NT2/D1 (cell line): ENCODE measurements at regions not wholly inside any gene's neighbourhood (a gene's known extent, or its start where the extent isn't known, plus 50 kb on each side); places are given as distances from the start of the nearest gene placed in this dataset.
"Not testable (repeated sequence)": the region's sequence is repeated elsewhere in the genome, so short reads cannot be mapped to it uniquely, and the experiment has no call there.

ENCODE experiments used
- DNase-seq: peaks from one replicate; pipeline ENCODE4 v3.0.0-alpha.2; 2011; ENCODE audit warnings: low read depth, low spot score
- H3K27me3 ChIP-seq: 2 replicates; pipeline ENCODE4 v1.6.0; 2011; ENCODE audit warnings: mild to moderate bottlenecking; ENCODE audit not compliant: insufficient read length, insufficient read depth
- H3K36me3 ChIP-seq: 2 replicates; pipeline ENCODE4 v1.6.1; 2011; ENCODE audit warnings: mild to moderate bottlenecking, low read length, mixed read lengths; ENCODE audit not compliant: insufficient read depth, insufficient read length
- H3K4me1 ChIP-seq: 2 replicates; pipeline ENCODE4 v1.5.1; 2011; ENCODE audit not compliant: insufficient read depth, insufficient read length
- H3K4me3 ChIP-seq: 2 replicates; pipeline ENCODE4 v1.5.1; 2011; ENCODE audit warnings: low read depth; ENCODE audit not compliant: insufficient read length
- H3K9ac ChIP-seq: 2 replicates; pipeline ENCODE4 v1.6.0; 2011; ENCODE audit warnings: low read depth; ENCODE audit not compliant: insufficient read length
- H3K9me3 ChIP-seq: 2 replicates; pipeline ENCODE4 v1.5.1; 2011; ENCODE audit warnings: mild to moderate bottlenecking, low read length; ENCODE audit not compliant: insufficient read depth
- SUZ12 ChIP-seq: IDR thresholded peaks from 2 replicates; pipeline ENCODE4 v1.6.1; 2011; ENCODE audit not compliant: insufficient read length, insufficient read depth; ENCODE audit errors: extremely low read depth
- YY1 ChIP-seq: IDR thresholded peaks from 2 replicates; pipeline ENCODE4 v1.6.1; 2011; ENCODE audit not compliant: insufficient read length, insufficient read depth
- ZNF274 ChIP-seq: IDR thresholded peaks from 2 replicates; pipeline ENCODE4 v1.6.1; 2011; ENCODE audit warnings: mild to moderate bottlenecking, low read depth, low read length

DNA sequence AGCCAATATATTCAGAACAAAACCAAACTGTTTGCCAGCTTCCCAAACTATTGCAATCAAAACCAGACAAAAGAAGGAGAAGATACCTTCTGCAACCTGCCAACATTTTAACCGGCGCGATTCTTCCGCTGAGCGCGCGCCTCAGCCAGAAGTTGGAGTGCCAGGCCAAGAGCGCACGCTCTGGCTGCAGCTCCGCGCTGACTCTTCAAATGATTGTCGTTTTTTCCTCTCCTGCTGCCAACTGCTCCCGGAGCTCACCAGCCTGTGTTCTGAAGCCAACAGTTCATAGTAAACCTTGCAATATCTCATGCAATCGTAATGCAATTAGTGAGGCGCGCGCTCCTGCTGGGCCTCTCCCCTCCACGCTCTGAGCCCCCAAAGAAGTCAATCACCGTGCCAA, 259.7 kb upstream of the MGMT start:
- no peaks in the 10 kb centered on the region for H3K36me3 ChIP-seq
- H3K27me3 ChIP-seq: no peaks in the 10 kb centered on the region
- no peaks in the 10 kb centered on the region for H3K4me1 ChIP-seq
- no peaks in the 10 kb centered on the region; the same call in 1 of the 2 replicates for H3K9me3 ChIP-seq
- H3K4me3 ChIP-seq: no peak overlapping the region
- no peak overlapping the region for H3K9ac ChIP-seq
- TF ChIP-seq YY1 (no peak), ZNF274 (no peak)
- DNase-seq: no peak

DNA sequence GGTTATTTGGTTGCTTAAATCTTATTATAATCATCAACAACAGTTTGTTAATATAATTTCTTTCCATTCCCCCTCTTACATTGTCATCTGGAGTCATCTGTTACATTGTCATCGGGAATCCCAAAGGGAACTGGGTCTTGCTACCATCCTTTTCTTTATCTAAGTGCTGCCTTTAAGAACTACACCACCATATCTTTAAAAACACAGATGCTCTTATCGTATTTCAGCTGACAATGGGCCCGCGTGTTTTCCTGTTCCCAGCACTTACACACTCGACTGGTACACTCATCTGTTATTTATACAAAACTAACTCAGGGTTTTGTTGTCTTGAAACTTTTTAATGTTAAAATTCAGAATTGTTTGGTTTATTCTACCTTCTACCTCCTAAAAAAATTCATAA, 256.2 kb upstream of the MGMT start:
- no peak for TF ChIP-seq SUZ12
- TF ChIP-seq ZNF274: no peak
- TF ChIP-seq YY1: no peak
- H3K4me3 ChIP-seq: no peak overlapping the region
- no peaks in the 10 kb centered on the region for H3K36me3 ChIP-seq
- no peaks in the 10 kb centered on the region for H3K27me3 ChIP-seq
- DNase-seq: no peak
- no peaks in the 10 kb centered on the region for H3K4me1 ChIP-seq
- H3K9me3 ChIP-seq: no peaks in the 10 kb centered on the region
- no peak overlapping the region for H3K9ac ChIP-seq

DNA sequence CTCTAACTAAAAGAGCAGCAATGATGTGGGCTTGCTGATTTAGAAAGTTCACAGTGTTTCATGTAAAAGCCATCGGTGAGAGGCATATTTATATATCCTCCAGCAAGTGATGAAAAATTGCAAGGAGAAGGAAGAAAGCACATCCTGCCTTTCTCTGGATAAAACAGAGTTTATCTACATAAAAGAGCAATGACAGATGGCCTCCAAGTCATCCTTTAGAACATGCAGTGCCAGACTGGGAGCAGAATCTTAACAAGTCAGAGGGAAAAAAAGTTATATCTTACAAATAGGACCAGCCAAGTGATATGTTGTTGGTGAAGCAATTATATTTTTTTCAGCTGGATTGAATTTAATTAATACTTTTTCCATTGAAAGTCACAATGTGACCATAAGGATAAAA, 253.8 kb upstream of the MGMT start:
- TF ChIP-seq ZNF274 (no peak), SUZ12 (no peak), YY1 (no peak)
- no peak for DNase-seq
- Histone ChIP-seq H3K36me3 (no peaks in the 10 kb centered on the region), H3K4me1 (no peaks in the 10 kb centered on the region), H3K9ac (no peak overlapping the region), H3K27me3 (no peaks in the 10 kb centered on the region), H3K4me3 (no peak overlapping the region), H3K9me3 (no peaks in the 10 kb centered on the region)

DNA sequence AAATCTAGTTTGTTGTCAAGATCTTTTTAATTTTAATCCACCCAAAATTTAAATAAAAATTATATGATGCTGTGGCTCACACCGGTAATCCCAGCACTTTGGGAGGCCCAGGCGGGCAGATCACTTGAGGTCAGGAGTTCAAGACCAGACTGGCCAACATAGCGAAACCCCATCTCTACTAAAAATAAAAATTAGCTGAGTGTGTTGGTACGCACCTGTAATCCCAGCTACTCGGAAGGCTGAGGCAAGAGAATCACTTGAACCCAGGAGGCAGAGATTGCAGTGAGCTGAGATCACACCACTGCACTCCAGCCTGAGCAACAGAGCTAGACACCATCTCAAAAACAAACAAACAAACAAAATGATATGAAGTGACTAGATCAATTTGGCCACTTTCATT, 253.0 kb upstream of the MGMT start:
- DNase-seq, H3K9me3 ChIP-seq: not testable (repeated sequence)

DNA sequence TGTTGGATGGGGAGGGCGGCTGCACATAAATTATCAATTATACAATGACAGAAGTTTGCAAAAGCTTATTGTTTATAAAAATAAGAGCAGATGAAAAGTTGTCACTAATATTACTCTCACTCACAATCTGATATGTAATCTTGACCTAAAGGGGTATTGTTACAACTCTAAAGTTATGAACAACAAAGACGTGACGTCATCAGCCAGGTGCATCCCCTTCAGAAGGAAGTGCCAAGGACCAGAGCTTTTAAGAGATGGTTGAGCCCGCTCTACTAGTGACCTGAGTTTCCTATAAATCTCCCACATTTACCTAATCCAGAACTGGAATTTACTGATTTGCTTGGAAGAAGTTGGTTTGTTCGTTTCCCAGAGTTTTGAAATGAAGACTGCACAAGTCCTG, 247.7 kb upstream of the MGMT start:
- TF ChIP-seq ZNF274 (no peak), SUZ12 (no peak), YY1 (no peak)
- no peak for DNase-seq

More for the DNA sequence above, 253.0 kb upstream of the MGMT start:
- not testable (repeated sequence) for H3K4me1 ChIP-seq, H3K9ac ChIP-seq, H3K27me3 ChIP-seq, H3K36me3 ChIP-seq, H3K4me3 ChIP-seq

DNA sequence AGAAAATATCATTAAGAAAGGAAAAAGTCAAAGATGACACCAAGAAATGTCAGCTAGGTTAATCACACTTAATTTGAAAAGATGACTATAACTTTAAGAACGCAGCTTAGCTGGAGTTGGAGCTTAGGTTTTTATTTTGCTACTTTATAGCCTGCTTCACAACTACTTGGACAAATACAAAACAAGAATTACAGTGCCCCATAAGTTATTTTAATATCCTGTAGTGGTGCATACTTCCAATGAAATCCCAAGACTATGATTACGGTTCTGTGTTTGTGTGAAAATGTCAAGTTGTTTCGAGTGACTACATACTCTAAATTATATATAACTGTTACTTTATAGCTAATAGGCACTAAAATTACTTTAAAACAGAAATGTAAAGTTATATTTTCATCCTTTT, 244.6 kb upstream of the MGMT start:
- no peaks in the 10 kb centered on the region for H3K9me3 ChIP-seq

More for the DNA sequence above, 247.7 kb upstream of the MGMT start:
- Histone ChIP-seq H3K36me3 (no peaks in the 10 kb centered on the region), H3K27me3 (no peaks in the 10 kb centered on the region), H3K9ac (no peak overlapping the region), H3K4me3 (no peak overlapping the region), H3K9me3 (no peaks in the 10 kb centered on the region), H3K4me1 (no peaks in the 10 kb centered on the region)

DNA sequence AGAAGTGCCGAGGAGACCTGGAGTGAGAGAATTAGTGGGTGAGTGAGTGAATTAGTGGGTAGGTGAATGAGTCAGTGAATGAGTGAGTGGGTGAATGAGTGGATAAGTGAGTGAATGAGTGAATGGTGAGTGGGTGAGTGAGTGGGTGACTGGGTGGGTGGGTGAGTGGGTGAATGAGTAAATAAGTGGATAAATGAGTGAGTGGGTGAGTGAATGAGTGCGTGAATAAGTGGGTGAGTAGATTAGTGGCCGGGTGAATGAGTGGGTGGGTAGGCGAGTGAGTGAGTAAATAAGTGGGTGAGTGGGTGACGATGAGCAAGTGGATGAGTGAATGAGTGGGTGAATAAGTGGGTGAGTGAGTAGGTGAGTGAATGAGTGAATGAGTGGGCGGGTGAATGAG, 243.7 kb upstream of the MGMT start:
- no peaks in the 10 kb centered on the region for H3K4me1 ChIP-seq
- no peaks in the 10 kb centered on the region for H3K27me3 ChIP-seq
- TF ChIP-seq YY1: no peak
- H3K9me3 ChIP-seq: no peaks in the 10 kb centered on the region
- H3K9ac ChIP-seq: no peak overlapping the region
- no peak for DNase-seq
- no peaks in the 10 kb centered on the region for H3K36me3 ChIP-seq
- no peak overlapping the region for H3K4me3 ChIP-seq

More for the DNA sequence above, 244.6 kb upstream of the MGMT start:
- Histone ChIP-seq H3K4me1 (no peaks in the 10 kb centered on the region), H3K27me3 (no peaks in the 10 kb centered on the region), H3K9ac (no peak overlapping the region), H3K36me3 (no peaks in the 10 kb centered on the region), H3K4me3 (no peak overlapping the region)
- TF ChIP-seq SUZ12 (no peak), YY1 (no peak), ZNF274 (no peak)
- DNase-seq: no peak

DNA sequence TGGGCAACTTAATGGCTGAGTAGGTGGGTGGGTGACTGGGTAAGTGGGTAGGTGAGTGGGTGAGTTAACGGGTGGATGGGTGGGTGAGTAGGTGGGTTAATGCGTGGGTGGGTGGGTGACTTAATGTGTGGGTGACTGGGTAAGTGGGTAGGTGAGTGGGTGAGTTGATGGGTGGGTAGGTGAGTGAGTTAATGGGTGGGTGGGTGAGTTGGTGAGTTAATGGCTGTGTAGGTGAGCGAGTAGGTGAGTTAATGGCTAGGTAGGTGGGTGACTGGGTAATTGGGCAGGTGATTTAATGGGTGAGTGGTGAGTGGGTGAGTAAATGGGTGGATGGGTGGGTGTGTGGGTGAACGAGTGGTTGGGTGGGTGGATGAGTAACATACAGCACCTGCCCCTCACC, 243.0 kb upstream of the MGMT start:
- no peaks in the 10 kb centered on the region for H3K36me3 ChIP-seq
- TF ChIP-seq ZNF274 (no peak), YY1 (no peak), SUZ12 (no peak)
- H3K4me1 ChIP-seq: no peaks in the 10 kb centered on the region
- no peaks in the 10 kb centered on the region for H3K27me3 ChIP-seq
- H3K9me3 ChIP-seq: no peaks in the 10 kb centered on the region
- no peak overlapping the region for H3K9ac ChIP-seq
- no peak for DNase-seq
- H3K4me3 ChIP-seq: no peak overlapping the region
